ENCODE measurements at regions not wholly inside any gene's neighbourhood (a gene's known extent, or its start where the extent isn't known, plus 50 kb on each side); places are given as distances from the start of the nearest gene placed in this dataset.

- Histone ChIP-seq H4K5ac (ENCODE audit: insufficient read length, low read depth, low read length) (no peak overlapping the region), H3K9me3 (ENCODE audit: control insufficient read depth, low read depth, low read length) (no peaks in the 10 kb centered on the region), H2AFZ (ENCODE audit: low read length) (no peak overlapping the region), H3K79me2 (ENCODE audit: insufficient read depth, low read length) (no peaks in the 10 kb centered on the region), H2BK15ac (ENCODE audit: low read depth, low read length) (no peak overlapping the region), H3T11ph (ENCODE audit: low read length) (no peak overlapping the region), H3K27me3 (ENCODE audit: insufficient read depth, low read length) (no peaks in the 10 kb centered on the region), H2BK12ac (ENCODE audit: insufficient read length, low read depth, low read length) (no peak overlapping the region), H3K18ac (ENCODE audit: insufficient read length, low read depth, low read length) (no peak overlapping the region), H2BK120ac (ENCODE audit: low read depth, low read length, poor library complexity, severe bottlenecking) (no peak overlapping the region), H3K27ac (ENCODE audit: insufficient read length, low read depth, low read length) (peak overlapping the region; percentile 25), H4K20me1 (ENCODE audit: control insufficient read depth, insufficient read depth, insufficient read length) (no peaks in the 10 kb centered on the region), H2BK20ac (ENCODE audit: low read depth, low read length, poor library complexity, severe bottlenecking) (no peak overlapping the region), H2BK5ac (ENCODE audit: insufficient read length, low read length) (no peak overlapping the region), H2AK5ac (ENCODE audit: insufficient read length, low read length) (no peak overlapping the region), H3K14ac (ENCODE audit: insufficient read depth, low read length) (no peak overlapping the region), H3K4ac (ENCODE audit: low read depth, low read length) (no peak overlapping the region), H3K9ac (ENCODE audit: extremely low read depth, insufficient read length, low read length) (no peak overlapping the region), H3K23ac (ENCODE audit: insufficient read length, low read depth, low read length) (no peak overlapping the region), H3K4me1 (ENCODE audit: insufficient read depth, low read length) (peaks cover 2% of the 10 kb centered on the region; the same call in 1 of the 2 replicates), H4K8ac (replicated peaks; ENCODE audit: insufficient read length, low read depth, low read length) (no peak overlapping the region), H3K23me2 (ENCODE audit: insufficient read length, low read depth, low read length, poor library complexity, severe bottlenecking) (no peaks in the 10 kb centered on the region), H4K91ac (ENCODE audit: insufficient read length, low read depth, low read length) (no peak overlapping the region), H3K4me2 (ENCODE audit: insufficient read depth, insufficient read length, low read length) (no peak overlapping the region), H3K56ac (ENCODE audit: insufficient read length, low read depth, low read length) (no peak overlapping the region), H3K79me1 (ENCODE audit: insufficient read depth, low read depth, low read length, poor library complexity, severe bottlenecking) (no peaks in the 10 kb centered on the region)
- H3K27ac Mint-ChIP-seq: peak overlapping the region; percentile 36 to 91 (median 73); a peak in 5 of 7 replicates
- no peak for TF ChIP-seq CTCF (conservative IDR thresholded peaks at IDR 0.05)
- WGBS (ENCODE audit: extremely low coverage, insufficient read length, low lambda C conversion rate): no CpG with 5 or more reads among the region's 1 CpG
- peak; percentile 28 for DNase-seq
- peaks cover 0 to 12% (median 8%) of the 10 kb centered on the region in 3 experiments; a peak in 4 of 7 replicates for H3K36me3 Mint-ChIP-seq (ENCODE audit: insufficient read depth in 1 of 3, low read depth in 3 of 3)
- H3K27me3 Mint-ChIP-seq (ENCODE audit: low read depth): no peaks in the 10 kb centered on the region
- H3K9me3 Mint-ChIP-seq: peaks cover 0 to 9% of the 10 kb centered on the region in 2 experiments; a peak in 2 of 5 replicates
- peaks cover 19% of the 10 kb centered on the region in 2 experiments for H3K4me1 Mint-ChIP-seq
- no peak overlapping the region for H3K4me3 Mint-ChIP-seq
Measured at GRCh38 chr4:133096972-133097371, 52.1 kb upstream of the PCDH10 start.
